SU-DHL-6 (cell line): ENCODE measurements at regions not wholly inside any gene's neighbourhood (a gene's known extent, or its start where the extent isn't known, plus 50 kb on each side); places are given as distances from the start of the nearest gene placed in this dataset.

Source experiments
- EZH2phosphoT487 ChIP-seq: fragments of 200-600 bp; sonication (generic), shearing (Covaris generic); conservative IDR thresholded peaks from 2 replicates; pipeline ENCODE4 v1.6.1; 2018; ENCODE audit warnings: mild to moderate bottlenecking, antibody characterized with exemption, low read length, moderate library complexity, mixed read lengths
- TF ChIP-seq, protein P1 (sequence below): fragments of 200-600 bp; sonication (generic); IDR thresholded peaks from one replicate; pipeline ENCODE4 v1.5.1; 2017; ENCODE audit warnings: antibody characterized with exemption, mild to moderate bottlenecking, low read length, moderate library complexity; ENCODE audit not compliant: insufficient read depth, poor library complexity, severe bottlenecking

GRCh38 chr3:31377045-31377642 is 155.6 kb upstream of the STT3B start:
- TF ChIP-seq, protein P1, sequence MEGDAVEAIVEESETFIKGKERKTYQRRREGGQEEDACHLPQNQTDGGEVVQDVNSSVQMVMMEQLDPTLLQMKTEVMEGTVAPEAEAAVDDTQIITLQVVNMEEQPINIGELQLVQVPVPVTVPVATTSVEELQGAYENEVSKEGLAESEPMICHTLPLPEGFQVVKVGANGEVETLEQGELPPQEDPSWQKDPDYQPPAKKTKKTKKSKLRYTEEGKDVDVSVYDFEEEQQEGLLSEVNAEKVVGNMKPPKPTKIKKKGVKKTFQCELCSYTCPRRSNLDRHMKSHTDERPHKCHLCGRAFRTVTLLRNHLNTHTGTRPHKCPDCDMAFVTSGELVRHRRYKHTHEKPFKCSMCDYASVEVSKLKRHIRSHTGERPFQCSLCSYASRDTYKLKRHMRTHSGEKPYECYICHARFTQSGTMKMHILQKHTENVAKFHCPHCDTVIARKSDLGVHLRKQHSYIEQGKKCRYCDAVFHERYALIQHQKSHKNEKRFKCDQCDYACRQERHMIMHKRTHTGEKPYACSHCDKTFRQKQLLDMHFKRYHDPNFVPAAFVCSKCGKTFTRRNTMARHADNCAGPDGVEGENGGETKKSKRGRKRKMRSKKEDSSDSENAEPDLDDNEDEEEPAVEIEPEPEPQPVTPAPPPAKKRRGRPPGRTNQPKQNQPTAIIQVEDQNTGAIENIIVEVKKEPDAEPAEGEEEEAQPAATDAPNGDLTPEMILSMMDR: no peak
- no peak for TF ChIP-seq EZH2phosphoT487
